Stimulated activated CD4-positive, alpha-beta T cell treated with anti-CD3 and anti-CD28 coated beads, Interleukin-1b, Interleukin-23, amount 100 ng/mL, for 24 hours (primary cell): ENCODE measurements at regions not wholly inside any gene's neighbourhood (a gene's known extent, or its start where the extent isn't known, plus 50 kb on each side); places are given as distances from the start of the nearest gene placed in this dataset.

Experiments
- DNase-seq, 4 experiments: peaks; one replicate each; pipeline ENCODE4 v3.0.0-alpha.2; 2020; ENCODE audit warnings: low read depth in 4 of 4, low spot score in 1 of 4

- DNase-seq, result no peak
Observed at GRCh38 chr5:125004009-125004408, 257.6 kb upstream of the ZNF608 start.

GRCh38 chr5:125005266-125005665 is 258.8 kb upstream of the ZNF608 start:
- DNase-seq, result no peak

- DNase-seq, result no peak
Observed at GRCh38 chr5:125006011-125006685, 259.7 kb upstream of the ZNF608 start.

- DNase-seq, result no peak
Observed at GRCh38 chr5:125010356-125010755, 263.9 kb upstream of the ZNF608 start.

GRCh38 chr5:125011014-125011413 is 264.6 kb upstream of the ZNF608 start:
- DNase-seq, result no peak

DNA sequence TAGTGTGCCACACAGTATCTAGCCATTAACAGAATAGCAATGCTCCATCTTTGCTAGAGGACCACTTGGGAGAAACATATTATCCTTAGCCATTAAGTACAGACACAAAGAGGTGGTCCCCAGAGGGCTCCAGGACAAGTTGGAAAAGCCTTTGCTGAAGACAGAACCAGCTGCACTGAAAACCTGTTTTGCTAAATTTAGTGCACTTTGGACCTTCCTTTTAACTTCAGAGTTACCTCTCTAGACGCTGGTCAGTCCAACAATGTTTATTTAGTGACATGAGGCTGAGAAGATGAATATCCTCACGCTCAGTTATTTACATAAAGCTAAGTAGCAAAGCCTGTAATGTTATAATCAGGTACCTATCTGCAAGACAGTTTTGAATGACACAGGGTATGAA is 265.0 kb upstream of the ZNF608 start:
- DNase-seq, result no peak

DNA sequence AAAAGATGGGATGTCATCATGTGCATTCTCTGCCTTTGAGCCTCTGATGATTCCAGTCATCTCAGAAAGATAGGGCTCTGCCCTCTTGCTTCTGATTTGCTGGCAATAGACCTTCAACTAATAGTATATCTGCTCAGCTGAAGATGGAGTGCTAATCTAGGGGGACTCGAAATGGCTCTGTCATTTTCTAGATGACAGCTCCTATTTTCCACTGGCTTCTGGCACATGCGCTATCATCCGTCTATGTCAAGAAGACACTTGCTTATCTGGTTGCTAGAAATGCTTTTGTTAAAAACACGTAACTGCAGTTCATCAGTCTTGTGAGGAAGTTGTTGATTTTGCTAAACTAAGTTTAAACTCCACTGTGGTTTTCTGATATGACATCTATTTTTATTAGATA is 265.5 kb upstream of the ZNF608 start:
- DNase-seq, result no peak

DNA sequence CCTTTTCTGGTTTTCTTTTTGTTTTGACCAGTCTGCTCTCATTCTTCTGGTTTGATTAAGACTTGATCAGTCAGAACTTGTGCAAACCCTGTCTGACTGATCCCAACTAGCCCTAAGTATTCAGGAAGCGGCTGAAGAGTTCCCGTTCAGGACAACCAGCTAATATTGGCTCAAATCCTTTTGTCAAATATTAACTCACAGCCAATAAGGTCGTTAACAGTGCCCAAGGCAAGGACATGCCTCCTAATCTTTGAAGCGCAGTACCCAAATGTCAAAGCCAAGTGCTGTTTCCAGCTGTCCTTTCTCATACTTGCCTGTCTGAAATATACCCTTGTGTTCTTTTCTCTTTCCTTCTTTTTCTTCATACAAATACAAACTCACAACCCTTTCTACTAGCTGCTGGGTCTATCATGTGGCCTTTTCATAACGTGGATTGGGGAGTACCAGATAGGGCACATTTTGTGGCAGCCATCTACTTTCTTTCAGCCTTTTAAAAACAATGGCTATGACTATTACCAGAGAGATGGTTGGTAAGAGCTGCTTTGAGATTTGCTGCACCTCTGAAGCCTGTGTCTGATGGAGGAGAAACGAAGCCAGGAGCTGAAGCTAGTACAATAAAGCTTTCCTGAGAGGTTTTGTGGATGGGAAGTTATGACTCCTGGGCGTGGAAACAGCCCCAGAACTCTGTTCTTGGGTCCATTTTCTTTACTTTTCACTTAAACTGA is 266.4 kb upstream of the ZNF608 start:
- no peak for DNase-seq

DNA sequence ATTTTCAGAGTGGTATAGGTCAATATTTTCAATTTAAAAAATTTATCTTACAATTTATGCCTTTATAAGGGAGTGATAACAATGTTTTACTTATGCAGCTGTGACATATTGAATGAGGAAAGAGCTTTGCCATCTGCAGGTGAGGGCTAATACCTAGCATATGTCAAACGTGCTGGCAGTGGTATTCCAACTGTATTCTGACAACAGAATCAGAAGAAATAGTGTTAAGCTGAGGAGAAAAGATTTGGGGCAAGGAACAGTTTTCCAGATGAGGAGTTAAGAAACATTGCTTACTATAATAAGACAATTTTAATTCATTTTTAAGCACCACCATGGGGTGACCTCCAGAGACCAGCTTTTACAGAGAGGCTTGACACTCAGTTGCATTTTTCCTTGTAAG is 267.8 kb upstream of the ZNF608 start:
- DNase-seq, result no peak

- no peak for DNase-seq
Observed at GRCh38 chr5:125017796-125018195, 271.4 kb upstream of the ZNF608 start.

DNA sequence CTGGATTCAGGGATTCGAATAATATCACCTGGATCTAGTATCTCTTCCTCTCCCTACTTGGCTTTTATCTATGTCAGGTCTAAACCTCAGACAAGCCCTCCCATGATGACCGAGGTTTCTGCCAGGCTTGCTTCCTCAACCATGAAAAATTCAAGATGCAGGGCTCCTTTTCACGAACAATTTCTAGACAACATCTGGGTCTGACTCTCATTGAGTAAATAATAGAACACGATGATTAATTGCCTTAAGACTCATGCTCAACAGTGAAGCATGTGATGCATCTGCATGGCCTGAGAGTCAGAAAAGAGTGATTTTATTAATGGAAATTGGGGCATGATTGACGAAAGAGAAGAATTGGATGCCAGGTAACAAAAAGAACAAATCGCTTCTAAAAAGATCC is 277.2 kb upstream of the ZNF608 start:
- DNase-seq, result no peak

GRCh38 chr5:125026867-125027731 is 280.7 kb upstream of the ZNF608 start:
- no peak for DNase-seq

- DNase-seq, result no peak
Observed at GRCh38 chr5:125032286-125032685, 285.8 kb upstream of the ZNF608 start.

GRCh38 chr5:125033602-125034001 is 287.2 kb upstream of the ZNF608 start:
- no peak for DNase-seq

DNA sequence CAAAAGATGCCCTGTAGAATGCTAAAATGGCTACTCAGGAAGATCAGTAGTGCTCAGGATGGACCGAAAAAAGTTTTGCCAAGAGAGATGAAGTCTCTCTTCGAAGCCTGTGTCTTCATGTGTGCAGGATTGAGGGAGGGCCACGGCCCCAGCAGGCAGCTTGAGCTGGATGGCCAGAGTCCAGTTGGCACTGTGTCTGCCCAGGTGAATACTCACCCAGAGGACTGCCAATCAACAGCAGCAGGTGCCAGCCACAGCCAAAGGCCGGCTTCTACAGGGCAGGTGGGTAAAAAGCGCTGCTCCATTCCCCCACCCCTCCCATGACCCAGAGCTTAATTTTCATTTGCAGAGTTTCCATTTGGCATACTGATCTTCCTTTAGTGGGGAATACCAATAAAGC is 287.9 kb upstream of the ZNF608 start:
- no peak for DNase-seq

GRCh38 chr5:125036494-125036893 is 290.1 kb upstream of the ZNF608 start:
- no peak for DNase-seq

DNA sequence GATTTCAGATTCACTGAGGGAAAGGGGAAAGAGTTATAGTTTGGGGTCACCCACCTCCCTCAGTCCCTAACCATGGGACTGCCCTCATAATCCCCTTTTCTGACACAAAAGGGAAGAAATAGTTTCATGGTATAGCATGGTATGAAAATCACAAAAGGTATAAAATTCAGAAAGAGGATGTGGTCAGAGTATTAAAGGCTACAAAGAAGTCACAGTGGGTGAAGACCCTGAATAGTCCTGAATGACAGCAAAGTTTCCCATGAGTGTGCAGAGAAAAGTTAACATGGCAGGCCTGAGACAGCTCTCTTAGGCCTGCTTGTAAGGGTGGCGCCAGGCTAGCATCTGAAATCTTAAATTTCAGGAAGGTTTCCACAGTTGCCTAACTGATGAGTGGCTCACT is 290.6 kb upstream of the ZNF608 start:
- no peak for DNase-seq

DNA sequence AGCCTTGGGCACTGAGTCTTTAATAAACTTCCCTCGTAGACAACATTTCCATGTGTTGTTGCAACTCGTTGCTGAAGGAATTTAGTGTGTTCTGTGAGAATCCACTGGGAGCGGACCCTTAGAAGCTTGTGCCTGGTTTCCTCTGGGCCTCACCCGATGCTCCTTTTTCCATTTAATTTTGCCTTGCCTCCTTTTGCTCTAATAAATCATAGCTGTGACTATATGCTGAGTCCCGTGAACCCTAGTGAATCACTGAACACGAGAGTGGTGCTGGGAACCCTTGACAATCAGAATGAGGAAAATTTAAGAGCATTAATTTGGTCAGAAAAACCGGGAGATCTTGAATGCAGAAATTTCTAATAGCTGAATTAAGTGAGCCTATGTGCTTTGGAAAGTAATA is 291.1 kb upstream of the ZNF608 start:
- no peak for DNase-seq

- DNase-seq, result no peak
Observed at GRCh38 chr5:125038477-125038876, 292.0 kb upstream of the ZNF608 start.

- no peak for DNase-seq
Observed at GRCh38 chr5:125041798-125042197, 295.4 kb upstream of the ZNF608 start.

DNA sequence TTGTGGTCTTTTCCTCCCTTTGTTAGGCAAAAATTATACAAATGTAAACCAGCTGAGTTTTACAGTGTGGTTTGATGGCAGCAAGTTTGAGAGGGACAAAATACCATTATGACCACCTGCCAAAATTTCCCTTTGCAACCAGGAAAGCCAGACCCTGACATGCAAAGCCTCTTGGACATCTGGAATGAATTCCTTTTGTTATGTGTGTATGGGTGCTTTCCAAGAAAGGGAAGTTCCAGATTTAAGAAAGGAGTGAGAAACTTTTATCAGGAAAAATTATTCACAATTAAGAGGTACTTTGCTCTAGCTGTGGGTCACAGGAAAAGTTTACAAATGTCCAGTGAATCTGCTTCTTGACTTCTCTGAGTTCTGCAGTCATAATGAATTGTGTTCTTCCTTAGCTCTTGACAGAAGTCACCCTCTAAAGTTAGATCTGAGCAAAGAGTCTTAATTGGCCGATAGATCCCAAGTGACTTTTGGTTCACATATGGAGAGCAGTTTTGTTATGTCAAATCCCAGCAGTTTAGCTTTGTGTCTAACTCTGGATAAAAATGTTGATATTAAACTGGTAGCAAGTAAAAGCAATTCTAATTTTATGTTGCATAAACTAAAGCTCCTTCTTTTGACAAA is 295.9 kb upstream of the ZNF608 start:
- no peak for DNase-seq
